Left forelimb (tissue), 1 donor: ENCODE measurements at regions not wholly inside any gene's neighbourhood (a gene's known extent, or its start where the extent isn't known, plus 50 kb on each side); places are given as distances from the start of the nearest gene placed in this dataset.

Experiments used
- DNase-seq: peaks from one replicate; pipeline ENCODE4 v3.0.0-alpha.2; 2018; ENCODE audit warnings: low spot score

- DNase-seq: no peak
These were observed 83.3 kb upstream of the PRDM11 start for GRCh38 chr11:45062974-45063635.

DNA sequence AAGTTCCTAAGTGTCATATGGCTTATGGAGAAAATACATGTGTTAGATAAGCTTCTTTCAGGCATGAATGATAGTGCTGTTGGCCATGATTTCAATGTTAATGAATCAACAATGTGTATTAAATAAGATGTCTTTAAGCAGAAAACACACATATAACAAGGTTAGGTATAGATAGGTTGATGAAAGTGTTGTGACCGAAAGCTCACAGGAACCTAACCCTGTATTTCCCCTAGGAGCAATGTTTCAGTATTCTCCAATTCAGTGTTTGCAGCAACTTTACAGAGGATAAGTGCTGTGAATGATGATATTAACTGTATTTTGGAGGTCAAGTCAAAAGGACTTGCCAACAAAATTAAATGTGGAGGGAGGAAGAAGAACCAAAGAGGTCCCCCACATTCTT, 82.8 kb upstream of the PRDM11 start:
- DNase-seq: no peak

DNA sequence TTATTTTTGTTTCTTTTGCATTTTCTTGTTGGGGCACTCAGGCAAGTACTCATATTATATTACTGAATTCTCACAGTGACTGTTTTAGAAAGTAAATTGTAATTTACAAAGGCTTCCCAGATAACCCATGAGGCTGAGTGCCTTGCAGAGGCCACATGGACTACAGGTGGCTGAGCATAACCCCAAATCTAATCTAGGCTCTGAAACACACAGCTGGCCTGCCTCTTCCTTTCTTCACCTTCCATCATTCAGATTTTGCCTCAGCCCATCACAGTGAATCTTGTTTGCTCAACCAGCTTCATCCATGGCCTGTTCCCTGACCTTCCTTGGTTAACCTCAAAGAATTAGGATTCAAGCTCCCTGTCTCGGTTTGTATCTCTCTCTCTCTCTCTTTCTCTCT, 78.5 kb upstream of the PRDM11 start:
- DNase-seq: no peak

DNA sequence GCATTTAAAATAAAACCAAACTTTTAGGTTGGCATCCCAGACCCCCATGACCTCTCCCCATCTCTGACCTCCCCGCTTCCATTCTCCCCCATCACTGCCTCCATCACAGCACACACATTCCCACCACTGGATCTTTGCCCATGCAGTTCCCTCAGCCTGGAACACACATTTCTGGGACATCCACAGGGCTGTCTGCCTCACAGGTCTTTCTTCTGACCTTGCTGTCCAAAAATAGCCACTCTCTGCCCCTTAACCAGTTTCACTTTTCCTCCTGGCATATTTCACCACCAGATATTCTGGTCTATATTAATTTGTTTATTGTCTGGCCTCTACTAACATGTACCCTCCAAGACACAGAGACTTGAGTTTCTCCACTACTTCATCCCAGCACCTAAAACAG, 75.2 kb upstream of the PRDM11 start:
- no peak for DNase-seq

GRCh38 chr11:45073685-45074141, 72.7 kb upstream of the PRDM11 start:
- no peak for DNase-seq

- no peak for DNase-seq
These were observed 70.9 kb upstream of the PRDM11 start for GRCh38 chr11:45075519-45075918.

DNA sequence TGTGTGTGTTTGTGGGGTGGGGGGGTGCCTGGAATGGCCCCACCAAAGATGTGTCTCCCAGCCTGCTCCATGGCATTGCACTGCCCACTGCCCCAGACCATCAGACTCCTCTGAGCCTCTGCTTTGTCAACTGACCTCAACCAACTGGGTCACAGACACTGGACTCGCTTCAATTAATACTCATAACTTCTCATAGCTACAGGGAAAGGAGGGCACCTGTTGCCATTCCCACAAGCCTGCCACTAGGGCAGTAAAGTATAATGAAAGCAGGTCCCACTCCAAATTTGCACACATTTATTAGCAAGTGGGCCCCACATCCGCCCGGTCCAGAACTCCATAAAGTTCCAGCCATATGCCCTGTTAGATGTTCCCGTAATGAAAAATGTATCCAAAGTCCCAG, 70.5 kb upstream of the PRDM11 start:
- no peak for DNase-seq

DNA sequence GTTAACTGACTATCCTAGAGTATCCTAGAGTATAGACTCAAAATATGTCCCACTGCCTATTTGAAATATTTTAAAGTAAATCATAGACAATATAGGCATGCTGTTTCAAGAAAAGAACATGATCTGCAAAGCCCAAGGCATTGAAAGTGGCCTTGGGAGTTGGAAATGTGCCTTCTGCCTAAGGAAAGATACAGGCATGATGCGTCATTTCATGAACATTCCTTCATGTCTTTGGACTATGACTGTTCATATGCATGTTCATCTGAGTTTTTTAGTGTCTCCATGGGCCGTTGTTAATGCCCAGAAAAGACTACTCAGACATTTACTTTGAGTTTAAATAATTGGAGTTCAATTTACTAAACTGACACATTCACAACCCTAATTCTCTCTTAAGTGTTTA, 69.7 kb upstream of the PRDM11 start:
- no peak for DNase-seq

DNA sequence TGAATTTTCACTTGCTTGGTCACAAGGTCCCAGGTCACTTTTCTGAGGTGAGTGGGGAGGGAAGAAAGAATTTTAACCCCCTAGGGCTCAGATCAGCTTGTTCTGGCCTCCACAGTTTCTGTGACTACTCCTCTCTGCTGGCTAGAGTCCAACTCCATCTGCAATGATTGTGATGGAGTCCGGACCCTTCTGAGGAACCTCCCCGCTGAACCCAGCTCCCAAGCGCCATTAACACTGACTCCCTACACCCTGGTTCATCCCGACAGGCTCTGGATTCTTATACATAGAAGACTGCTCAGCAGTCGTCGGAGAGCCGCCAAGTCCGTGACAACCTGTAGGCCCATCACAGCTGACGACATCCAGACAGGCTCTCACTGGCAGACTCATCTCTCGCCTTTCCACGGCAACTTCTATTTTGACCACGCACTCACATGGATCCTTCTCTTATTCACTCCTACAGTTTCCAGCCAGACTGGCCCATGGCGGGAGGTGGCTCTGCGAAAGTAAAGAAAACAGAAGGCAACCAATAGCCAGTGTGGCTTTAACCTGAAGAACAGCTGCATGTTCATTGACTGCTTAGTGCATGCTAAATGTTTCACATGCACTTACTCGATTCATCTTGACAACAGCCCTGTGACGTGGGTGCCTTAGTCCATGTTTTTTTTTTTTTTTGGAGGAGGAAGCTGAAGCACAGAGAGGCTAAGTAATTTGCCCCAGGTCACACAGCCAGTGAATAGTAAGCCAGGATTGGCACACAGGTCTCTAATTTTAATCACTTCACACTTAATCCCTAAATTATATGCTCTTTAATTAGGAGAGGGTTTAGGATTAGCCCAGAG, 68.0 kb upstream of the PRDM11 start:
- DNase-seq: no peak

DNA sequence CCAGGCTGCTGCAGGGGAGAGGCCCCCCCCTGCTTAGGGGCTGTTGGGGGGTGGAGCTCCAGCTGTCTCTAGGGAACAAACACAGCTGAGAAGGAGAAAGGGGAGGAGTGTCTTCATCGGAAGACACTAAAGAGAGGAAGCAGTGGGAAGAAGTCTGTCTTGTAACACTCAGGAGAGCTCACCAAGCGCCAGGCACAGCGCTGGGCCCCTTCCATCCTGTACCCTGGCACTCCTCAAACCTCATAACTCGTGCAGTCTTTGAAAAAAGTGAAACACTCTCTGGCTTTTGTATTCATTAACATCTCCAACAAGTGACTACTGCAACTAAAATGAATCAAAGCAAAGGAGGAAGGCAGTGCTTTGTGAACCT, 67.4 kb upstream of the PRDM11 start:
- no peak for DNase-seq

DNA sequence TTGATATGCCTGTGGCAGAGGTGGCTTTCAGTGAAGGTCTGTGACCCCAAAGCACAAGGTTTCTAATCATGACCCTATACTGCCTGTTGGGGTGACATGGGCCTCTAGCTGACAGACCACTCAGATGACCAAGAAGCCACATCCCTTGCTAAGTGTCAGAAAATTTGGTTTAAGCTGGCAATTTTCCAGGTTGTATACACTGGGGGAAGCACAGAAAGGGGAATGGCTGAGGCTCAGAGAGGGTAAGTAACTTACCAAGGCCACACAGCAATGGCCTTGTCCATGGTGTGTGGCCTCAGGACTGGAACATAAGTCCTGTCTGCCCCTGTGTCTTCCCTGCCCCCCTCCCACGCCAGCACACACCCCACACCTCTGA, 66.9 kb upstream of the PRDM11 start:
- DNase-seq: no peak

GRCh38 chr11:45079943-45080719, 66.3 kb upstream of the PRDM11 start:
- DNase-seq: no peak

GRCh38 chr11:45082744-45083543, 63.5 kb upstream of the PRDM11 start:
- no peak for DNase-seq

GRCh38 chr11:45083544-45084087, 62.8 kb upstream of the PRDM11 start:
- DNase-seq: no peak

DNA sequence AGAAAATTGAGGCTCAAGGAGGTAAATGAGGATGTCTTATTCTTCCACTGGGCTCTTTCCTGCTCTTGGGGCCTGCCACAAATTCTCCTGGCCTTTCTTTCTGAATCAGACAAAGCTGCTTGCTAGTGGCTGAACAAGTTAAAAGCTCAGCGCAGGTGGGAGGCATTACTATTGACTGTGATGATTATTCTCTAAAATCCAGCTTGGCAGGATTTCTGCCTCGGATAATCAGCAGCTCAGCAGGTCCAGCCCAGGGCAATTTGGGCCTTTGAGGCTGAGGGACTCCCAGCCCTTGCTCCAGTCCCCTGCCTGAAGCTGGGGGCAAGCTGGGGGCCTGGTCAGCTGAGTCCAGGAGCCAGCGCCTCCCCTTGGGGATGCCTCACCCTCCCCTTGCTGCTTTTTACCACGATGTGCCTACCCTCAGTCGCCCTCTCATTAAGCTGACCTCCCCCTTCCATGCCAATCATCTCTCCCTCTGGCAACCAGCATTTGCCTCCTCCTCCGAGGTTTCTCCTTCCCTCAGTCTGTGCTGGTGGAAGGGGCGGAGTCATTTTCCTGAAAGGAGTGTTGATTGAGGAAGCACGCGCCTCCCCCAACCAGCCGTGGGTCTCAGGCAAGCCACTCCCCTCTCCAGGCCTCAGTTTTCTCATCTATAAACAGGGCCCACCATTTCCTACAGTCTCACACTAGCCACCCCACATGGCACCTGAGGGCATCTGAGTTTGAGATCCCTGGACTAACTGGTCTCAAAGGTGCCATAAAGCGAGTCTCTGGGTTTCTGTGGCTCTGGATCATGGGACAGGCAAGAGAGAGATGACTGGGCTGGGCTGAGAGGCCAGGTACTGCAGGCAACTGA, 60.6 kb upstream of the PRDM11 start:
- no peak for DNase-seq

DNA sequence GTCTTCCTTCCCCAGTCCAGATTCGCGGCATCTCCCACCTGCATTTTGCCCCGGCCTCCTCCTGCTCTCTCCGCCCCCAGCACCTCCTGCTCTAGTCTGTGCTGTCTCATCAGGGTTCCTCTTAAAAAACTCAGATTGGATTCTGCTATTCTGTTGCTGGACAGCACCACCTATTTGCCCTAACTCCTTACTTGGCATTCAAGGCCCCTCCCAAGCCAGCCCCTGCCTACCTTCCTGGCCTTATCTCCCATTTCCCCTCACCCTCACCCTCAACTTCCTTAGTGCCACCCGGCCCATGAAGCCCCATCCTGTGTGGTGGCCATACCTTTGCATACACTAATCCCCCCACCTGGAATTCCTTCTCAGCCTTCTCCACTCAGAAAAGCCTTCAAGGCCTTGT, 59.9 kb upstream of the PRDM11 start:
- DNase-seq: no peak

DNA sequence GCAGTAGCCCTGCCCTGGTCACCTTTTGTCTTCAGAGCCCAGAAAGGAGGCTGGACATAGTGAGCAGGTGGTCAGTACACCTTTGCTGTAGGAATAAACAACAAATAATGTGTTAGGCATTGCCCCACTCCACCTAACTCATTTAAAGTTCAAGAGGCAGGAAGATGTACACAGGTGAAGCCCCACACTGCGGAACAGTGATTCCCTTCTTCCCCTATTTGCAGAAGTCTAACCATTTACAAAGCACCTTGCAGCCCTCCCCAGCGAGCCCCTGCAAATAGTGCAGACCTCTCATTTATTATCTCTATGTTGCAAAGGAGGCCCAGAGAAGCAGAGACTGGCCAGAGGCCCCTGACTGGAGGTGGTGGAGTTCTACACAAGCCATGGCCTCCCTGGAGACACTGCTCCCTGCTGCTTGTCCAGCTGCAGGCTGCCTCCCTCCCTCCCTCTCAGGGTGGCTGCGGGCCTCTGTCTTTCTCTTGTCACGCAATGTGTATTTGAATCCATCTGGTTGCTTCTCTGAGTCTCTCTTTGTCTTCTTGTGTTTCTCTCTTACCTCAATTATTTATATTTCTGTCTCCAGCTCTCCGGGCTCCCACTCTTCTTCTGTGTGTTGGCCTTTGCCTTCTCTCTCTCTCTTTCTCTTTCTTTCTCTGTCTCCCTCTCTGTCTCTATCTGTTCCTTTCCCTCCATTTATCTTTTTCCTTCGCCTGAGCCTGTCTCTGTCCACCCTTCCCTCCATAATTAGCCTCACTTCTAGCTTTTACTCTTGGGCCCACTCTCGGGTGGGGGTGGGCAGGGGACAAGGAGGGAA, 59.1 kb upstream of the PRDM11 start:
- DNase-seq: no peak

GRCh38 chr11:45087900-45088160, 58.6 kb upstream of the PRDM11 start:
- no peak for DNase-seq

- no peak for DNase-seq
These were observed 57.2 kb upstream of the PRDM11 start for GRCh38 chr11:45089251-45089650.
